T1000 (cell line): ENCODE measurements at regions not wholly inside any gene's neighbourhood (a gene's known extent, or its start where the extent isn't known, plus 50 kb on each side); places are given as distances from the start of the nearest gene placed in this dataset.
"Not testable (repeated sequence)": the region's sequence is repeated elsewhere in the genome, so short reads cannot be mapped to it uniquely, and the experiment has no call there.

Experiments used
- DNase-seq: peaks from one replicate; lab custom pipeline; 2025; ENCODE audit warnings: mixed read lengths; lab: John Stamatoyannopoulos, UW

DNA sequence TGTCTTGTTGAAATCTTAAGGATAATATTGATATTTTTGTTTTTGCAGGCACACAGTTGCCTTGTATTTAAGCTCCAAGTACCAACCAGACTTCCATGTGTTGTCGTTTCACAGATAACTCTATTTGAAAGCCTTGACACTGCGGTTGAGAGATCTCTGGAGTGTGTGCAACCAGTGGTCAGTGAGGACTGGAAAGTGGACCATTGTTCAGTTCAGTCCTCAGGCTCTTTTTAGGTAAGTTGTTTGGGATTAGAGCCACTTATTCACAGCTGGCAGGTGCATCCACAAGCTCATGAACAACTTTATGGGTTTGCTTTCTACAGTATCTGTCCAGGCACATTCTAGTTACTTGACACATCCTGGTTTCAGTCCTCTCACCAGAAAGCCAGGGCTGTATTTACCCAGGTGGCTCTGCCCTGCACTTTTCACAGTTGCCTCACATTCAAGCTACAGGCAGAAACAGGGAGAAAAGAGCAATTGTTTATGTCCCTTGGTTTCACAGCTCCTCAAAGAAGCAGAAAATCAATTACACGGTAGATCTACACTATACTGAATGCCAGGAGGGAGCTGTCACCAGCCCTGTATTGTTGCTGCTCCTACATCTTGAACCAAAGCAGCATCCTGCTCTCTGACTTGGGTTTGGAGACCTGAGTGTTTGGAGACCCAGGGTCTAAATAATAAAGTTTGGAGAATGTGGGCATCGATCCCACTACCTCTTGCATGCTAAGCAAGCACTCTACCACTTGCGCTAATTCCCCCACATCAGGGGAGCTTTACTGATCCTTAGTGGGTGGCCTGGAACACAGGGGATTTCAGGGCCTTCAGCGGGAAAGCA lies 543.3 kb downstream of the PRIM2 start:
- not testable (repeated sequence) for DNase-seq

- not testable (repeated sequence) for DNase-seq
Observed at GRCh38 chr6:57870083-57870482, 552.7 kb downstream of the PRIM2 start.

DNA sequence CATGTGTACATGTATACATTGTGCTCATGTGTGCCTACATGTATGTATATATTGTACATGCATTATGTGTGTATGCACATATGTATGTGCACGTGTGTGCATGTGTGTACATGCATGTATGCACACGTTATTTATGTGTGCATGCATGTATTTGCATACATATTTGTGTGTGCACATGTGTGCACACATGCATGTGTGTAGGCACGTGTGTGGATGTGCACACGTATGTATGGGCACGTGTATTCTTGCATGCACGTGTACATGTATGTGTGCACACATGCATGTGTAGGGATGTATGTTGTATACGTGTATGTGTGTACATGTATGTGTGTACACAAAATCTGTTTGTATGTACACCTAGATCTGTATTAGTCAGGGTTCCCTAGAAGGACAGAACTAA lies 556.0 kb downstream of the PRIM2 start:
- DNase-seq, result not testable (repeated sequence)

DNA sequence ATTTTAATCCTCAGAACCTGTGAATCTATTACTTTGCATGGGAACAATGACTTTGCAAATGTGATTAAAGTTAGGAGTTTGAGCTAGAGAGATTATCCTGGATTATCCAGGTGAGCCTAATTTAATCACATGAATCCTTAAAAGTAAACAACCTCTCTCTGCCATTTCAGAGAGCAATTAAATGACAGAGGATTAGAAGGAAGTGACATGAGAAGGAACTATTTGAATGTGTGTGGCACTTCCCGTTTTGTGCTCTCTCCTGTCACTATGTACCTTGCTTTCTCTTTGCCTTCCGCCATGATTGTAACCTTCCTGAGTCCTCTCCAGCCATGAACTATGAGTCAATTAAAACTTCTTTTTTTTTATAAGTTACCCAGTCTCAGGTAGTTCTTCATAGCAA lies 559.2 kb downstream of the PRIM2 start:
- DNase-seq, result not testable (repeated sequence)

- not testable (repeated sequence) for DNase-seq
Observed at GRCh38 chr6:57877729-57878128, 560.3 kb downstream of the PRIM2 start.

DNA sequence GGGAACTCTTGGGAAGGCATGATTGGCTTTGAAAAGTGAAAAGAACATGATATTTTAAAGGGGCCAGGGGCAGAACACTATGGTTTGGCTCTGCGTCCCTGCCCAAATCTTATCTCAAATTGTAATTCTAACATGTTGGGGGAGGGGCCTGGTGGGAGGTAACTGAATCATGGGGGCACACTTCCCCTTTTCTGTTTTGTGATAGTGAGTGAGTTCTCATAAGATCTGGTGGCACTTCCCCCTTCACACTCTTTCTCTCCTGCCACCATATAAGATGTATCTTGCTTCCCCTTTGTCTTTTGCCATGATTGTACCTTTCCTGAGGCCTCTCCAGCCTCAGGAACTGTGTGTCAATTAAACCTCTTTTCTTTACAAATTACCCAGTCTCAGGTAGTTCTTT lies 561.4 kb downstream of the PRIM2 start:
- DNase-seq, result not testable (repeated sequence)

DNA sequence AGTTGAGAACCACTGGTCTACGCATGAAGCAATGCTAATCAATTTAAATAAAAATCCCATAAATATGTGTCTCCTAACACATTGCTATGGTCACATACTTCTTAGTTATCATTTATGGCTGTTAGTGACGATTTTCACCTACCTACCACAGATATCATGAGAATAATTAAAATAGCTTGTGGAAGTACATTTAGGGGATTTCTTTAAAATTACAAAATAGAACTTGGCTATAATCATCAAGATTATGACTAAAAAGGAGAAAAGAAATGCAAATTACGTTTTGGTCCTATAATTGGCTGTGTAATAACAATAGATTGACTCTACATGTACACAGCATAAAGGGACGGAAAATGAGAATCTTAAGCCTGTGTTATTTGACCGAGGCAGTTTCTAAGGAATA lies 581.4 kb downstream of the PRIM2 start:
- DNase-seq, result not testable (repeated sequence)

- DNase-seq, result not testable (repeated sequence)
Observed at GRCh38 chr6:57900687-57901399, 583.4 kb downstream of the PRIM2 start.

- not testable (repeated sequence) for DNase-seq
Observed at GRCh38 chr6:57901445-57901844, 584.0 kb downstream of the PRIM2 start.

DNA sequence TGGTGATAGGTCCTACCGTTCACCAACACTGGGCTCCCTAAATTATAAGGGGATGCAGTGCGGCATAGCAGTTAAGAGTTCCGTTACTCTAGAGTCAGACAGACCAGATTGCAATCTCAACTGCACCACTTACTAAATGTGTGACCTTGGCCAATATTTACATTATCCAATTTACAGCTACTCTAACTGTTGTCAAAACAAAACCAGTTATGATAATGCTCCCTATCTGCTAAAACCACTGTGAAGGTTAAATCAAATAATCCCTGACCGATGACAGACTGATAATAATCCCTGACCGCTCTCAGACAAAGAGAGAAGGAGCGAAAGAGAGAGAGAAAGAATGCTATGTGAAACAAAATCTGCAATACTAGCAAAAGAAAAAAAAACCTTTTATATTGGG lies 586.9 kb downstream of the PRIM2 start:
- DNase-seq, result not testable (repeated sequence)

DNA sequence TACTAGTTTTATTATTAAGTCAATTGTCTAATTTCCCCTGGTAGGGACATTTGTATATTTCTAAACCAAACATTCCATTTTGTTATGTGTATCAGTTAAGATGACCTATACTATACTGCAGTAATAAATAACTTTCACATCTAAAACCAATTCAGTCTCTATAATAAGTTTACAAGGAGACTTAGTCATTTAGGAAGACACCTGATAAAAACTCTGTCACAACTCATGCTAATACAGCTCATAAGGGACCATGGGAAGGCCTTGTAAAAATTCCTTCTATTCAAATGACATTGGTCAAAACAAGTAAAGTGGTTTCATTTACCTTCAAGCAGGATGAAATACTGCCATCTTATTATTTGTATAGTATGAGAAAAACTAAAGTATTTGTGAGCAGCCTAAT lies 597.9 kb downstream of the PRIM2 start:
- DNase-seq, result not testable (repeated sequence)

GRCh38 chr6:57942966-57943365 lies 625.5 kb downstream of the PRIM2 start:
- not testable (repeated sequence) for DNase-seq

DNA sequence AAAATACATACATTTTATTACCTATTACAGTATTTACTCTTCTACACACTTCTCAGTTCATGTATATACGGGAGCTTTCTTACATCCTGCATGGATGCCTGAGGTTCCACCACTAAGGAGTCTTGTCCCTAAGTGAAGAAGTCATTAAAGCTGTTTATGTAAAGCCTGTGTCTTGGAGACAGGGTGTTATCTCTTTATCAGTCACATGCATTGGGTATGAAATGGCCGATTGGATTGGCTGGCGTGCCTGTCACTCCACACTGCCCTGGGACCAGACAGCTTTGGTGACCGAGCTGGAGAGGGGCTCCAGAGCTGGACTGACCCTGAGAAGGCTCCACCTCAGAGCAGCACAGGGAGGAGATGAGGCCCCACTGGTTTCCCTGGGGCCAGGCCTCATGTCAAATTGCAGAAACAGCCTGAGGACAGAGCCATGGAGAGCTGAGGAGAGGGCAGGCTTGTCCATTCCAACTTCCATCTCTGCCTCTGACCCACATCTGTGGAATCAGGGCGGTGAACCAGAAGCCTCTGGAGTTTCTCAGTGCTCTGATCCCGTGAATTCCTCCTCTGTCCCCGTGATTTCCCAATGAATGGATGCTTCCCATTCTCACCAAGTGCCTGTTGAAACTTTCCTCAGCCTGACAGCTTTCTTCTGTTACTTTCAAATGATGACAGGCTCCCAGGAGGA lies 628.8 kb downstream of the PRIM2 start:
- DNase-seq, result not testable (repeated sequence)

DNA sequence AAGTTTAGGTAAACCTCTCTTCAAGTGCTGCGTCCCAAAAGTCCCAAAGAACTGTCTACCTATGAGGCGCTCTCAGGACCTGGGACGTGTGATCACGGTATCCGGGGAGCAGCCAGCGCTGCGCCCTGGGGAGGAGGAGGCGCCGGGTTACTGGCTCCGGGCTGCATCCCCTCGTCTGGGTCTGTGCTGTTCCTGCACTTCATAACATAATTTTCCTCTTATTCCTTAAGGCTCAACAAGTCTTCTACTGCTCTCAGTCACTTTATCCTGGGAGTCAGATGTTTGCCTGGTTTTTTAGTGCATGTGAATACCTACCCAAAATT lies 629.3 kb downstream of the PRIM2 start:
- not testable (repeated sequence) for DNase-seq

- DNase-seq, result not testable (repeated sequence)
Observed at GRCh38 chr6:57948481-57948880, 631.1 kb downstream of the PRIM2 start.

DNA sequence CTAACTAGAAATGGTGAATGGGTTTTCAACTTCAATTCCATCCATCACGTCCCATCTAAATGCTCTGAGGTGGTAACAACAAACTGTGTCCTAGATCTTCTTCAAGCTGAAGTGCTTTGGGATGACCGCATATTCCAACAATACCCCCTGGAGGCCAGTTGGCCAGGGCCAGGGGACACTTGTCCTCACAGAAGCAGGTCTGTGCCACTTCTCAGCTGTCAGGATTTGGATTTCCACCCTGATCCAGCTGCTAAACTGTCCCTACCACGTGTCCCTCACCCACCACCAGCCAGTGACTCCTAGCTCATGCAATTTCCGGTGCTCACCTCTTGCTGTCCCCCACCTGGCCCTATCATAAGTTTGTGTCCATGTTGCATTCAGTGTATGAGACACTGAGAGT lies 633.0 kb downstream of the PRIM2 start:
- DNase-seq, result not testable (repeated sequence)

DNA sequence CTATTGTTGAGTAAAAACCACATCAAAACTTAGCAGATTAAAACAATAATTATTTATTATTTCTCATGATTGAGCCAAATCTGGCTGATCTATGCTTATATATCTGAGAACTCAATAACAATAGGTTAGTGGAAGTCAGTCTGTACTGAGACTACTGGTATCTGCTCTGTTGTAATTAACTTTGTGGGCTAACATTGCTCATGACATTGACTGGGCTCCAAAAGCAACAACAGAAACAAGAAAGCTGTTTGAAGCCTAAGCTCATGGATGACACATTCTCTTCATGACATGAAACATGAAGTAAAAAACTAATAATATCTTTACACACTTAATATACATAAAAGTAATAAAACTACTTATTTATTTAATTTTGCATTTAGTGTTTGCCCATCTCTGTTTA lies 649.3 kb downstream of the PRIM2 start:
- not testable (repeated sequence) for DNase-seq

- not testable (repeated sequence) for DNase-seq
Observed at GRCh38 chr6:57971956-57972355, 654.5 kb downstream of the PRIM2 start.

GRCh38 chr6:57974653-57975052 lies 657.2 kb downstream of the PRIM2 start:
- DNase-seq, result no peak

DNA sequence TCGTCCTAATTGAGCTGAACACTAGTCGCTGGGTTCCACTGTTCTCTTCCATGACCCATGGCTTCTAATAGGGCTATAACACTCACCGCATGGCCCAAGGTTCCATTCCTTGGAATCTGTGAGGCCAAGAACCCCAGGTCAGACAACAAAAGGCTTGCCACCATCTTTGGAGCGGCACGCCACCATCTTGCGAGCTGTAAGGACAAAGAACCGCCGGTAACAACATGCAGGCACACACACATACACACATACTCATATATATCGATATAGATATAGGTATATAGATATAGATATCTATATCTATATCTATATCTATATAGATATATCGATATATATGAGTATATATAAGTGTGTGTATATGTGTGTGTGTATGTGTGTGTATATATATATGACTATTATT lies 657.7 kb downstream of the PRIM2 start:
- not testable (repeated sequence) for DNase-seq

DNA sequence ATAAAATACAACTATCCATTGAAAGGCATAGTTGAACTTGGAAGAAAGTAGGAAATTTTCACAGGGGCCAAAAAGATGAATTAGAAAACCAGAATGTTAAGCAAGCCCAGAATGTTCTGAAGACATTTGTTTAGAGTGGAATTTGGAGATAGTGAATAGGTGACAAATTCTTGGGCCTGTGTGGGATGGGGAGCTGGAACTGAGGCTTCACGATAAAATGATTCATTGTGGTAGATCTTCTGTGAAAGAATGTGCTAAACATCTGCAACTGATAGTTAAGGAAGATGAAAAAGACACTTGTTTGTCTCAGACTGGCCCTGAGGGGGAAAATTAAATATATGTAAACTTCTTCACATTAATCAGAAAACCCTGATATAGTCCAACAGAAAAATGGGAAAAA lies 658.9 kb downstream of the PRIM2 start:
- DNase-seq, result not testable (repeated sequence)

GRCh38 chr6:57983603-57984002 lies 666.2 kb downstream of the PRIM2 start:
- not testable (repeated sequence) for DNase-seq

DNA sequence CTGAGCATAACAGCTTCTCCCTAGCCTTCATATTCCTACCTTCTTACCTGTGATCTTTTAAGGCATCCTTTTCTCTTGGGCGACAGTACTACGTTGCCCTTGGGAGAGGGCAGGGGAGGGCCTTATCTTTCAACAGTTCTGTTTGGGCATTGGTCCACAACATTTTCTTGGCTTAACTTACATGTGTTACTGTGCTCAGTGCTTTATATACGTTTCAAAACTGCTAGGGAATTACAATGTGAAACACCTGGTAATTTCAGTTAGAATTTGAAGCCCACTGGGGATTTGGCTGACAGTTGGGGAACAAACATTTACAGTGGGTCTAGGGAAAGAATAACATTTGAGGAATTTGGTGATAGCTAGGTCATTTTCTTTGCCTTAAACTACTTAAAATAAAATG lies 667.1 kb downstream of the PRIM2 start:
- DNase-seq, result not testable (repeated sequence)
